MCF 10A (cell line): ENCODE measurements at regions not wholly inside any gene's neighbourhood (a gene's known extent, or its start where the extent isn't known, plus 50 kb on each side); places are given as distances from the start of the nearest gene placed in this dataset.

Source experiments
- BruUV-seq: library from RNA; stranded (reverse); fragments of 400-500 nt; replicated peaks from 2 replicates; lab custom pipeline; 2021; lab: Mats Ljungman, UMichigan
- CTCF ChIA-PET: fragments of 300-600 bp; sonication (Branson Sonifier 250); formaldehyde crosslinking; extraction: SDS; loops from one replicate; lab custom pipeline; 2021; ENCODE audit warnings: antibody characterized with exemption, inconsistent platforms; lab: Yijun Ruan, JAX
- POLR2A ChIA-PET: fragments of 300-600, 350-650 bp; sonication (Branson Sonifier 250); formaldehyde crosslinking; extraction: SDS; loops from one replicate; lab custom pipeline; 2020; ENCODE audit warnings: antibody characterized with exemption, inconsistent platforms; lab: Yijun Ruan, JAX
- DNase-seq: peaks from one replicate; pipeline ENCODE4 v3.0.0-alpha.2; 2018; ENCODE audit not compliant: unreplicated experiment
- H3K27ac Mint-ChIP-seq: one replicate; pipeline ENCODE4 v1.8.0; 2022; ENCODE audit warnings: mild to moderate bottlenecking, low read depth, mixed read lengths; ENCODE audit not compliant: unreplicated experiment
- H3K27me3 Mint-ChIP-seq: one replicate; pipeline ENCODE4 v1.8.0; 2022; ENCODE audit warnings: mixed read lengths; ENCODE audit not compliant: insufficient read depth, unreplicated experiment
- H3K36me3 Mint-ChIP-seq: one replicate; pipeline ENCODE4 v1.8.0; 2022; ENCODE audit warnings: mild to moderate bottlenecking, moderate library complexity, mixed read lengths; ENCODE audit not compliant: insufficient read depth, unreplicated experiment
- H3K4me1 Mint-ChIP-seq: one replicate; pipeline ENCODE4 v1.8.0; 2022; ENCODE audit warnings: mixed read lengths; ENCODE audit not compliant: insufficient read depth, unreplicated experiment
- H3K4me3 Mint-ChIP-seq: one replicate; pipeline ENCODE4 v1.8.0; 2022; ENCODE audit warnings: mild to moderate bottlenecking, moderate library complexity, mixed read lengths; ENCODE audit not compliant: unreplicated experiment
- H3K9me3 Mint-ChIP-seq: one replicate; pipeline ENCODE4 v1.8.0; 2022; ENCODE audit warnings: mixed read lengths; ENCODE audit not compliant: unreplicated experiment
- intact Hi-C: fragments of 100-400 bp; cut with micrococcal nuclease; formaldehyde crosslinking; loops from 2 replicates; pipeline ENCODE4 v1.14.1; 2022
- TF ChIP-seq, protein P1 (sequence below): fragments of 200-600 bp; IDR thresholded peaks from one replicate; pipeline ENCODE4 v1.8.0; 2022; ENCODE audit warnings: antibody characterized with exemption, mild to moderate bottlenecking; ENCODE audit not compliant: unreplicated experiment

DNA sequence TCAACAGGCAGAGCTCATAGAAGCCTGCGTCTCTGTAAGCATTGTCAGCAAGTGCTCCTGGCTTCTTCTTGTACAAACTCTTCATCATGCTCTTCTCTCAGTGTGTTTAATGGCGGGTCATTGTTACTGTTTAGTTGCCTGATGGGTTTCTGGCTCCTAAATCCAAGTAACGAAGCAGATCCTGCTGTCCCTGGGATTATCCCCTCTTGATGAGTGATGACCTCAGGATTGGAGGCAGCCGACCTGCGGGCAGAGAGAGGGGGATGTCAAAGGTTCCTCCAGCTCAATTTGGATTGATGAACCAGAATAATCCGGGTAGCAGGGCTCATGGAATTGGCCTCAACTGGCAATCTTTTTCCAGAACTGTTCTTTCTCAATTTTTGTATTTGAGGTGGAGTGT, 66.1 kb upstream of the BARHL2 start:
- TF ChIP-seq, protein P1, sequence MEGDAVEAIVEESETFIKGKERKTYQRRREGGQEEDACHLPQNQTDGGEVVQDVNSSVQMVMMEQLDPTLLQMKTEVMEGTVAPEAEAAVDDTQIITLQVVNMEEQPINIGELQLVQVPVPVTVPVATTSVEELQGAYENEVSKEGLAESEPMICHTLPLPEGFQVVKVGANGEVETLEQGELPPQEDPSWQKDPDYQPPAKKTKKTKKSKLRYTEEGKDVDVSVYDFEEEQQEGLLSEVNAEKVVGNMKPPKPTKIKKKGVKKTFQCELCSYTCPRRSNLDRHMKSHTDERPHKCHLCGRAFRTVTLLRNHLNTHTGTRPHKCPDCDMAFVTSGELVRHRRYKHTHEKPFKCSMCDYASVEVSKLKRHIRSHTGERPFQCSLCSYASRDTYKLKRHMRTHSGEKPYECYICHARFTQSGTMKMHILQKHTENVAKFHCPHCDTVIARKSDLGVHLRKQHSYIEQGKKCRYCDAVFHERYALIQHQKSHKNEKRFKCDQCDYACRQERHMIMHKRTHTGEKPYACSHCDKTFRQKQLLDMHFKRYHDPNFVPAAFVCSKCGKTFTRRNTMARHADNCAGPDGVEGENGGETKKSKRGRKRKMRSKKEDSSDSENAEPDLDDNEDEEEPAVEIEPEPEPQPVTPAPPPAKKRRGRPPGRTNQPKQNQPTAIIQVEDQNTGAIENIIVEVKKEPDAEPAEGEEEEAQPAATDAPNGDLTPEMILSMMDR = no peak
- ChIA-PET POLR2A (interaction anchor here (0.6 kb wide), 1 partner anchor 1822 kb away, joined by 3 read pairs; no protein-coding TSS in a partner anchor), CTCF (interaction anchor here (0.6 kb wide), 1 partner anchor 214 kb away, joined by 3 read pairs; no protein-coding TSS in a partner anchor)
- Mint-ChIP-seq H3K27me3 (no peaks in the 10 kb centered on the region), H3K36me3 (no peaks in the 10 kb centered on the region), H3K27ac (no peak overlapping the region), H3K9me3 (no peaks in the 10 kb centered on the region), H3K4me1 (no peaks in the 10 kb centered on the region), H3K4me3 (no peak overlapping the region)
- intact Hi-C loops = no loop called here
- DNase-seq = no peak
- BruUV-seq = no TSS peak

DNA sequence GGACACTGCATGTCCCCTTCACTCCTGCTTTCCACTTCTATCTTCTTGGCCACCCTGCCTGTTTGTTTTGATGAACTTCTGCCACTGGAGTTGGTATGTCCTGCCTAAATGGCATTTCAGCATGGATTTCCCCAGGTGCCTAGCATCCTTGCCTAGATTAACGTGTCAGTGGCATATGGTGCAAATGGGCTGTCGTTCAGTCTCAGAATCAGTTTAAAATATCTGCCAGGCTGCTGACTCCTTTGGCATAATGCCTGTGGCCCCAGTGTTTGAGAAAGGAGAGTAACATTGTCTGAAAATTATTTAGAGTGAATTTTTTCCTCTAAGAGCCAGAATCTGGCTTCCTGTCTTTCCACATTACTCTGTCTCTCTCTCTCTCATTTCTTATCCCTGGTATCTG, 64.9 kb upstream of the BARHL2 start:
- ChIA-PET CTCF (interaction anchor here (0.6 kb wide), 1 partner anchor 658 kb away, joined by 3 read pairs; no protein-coding TSS in a partner anchor), POLR2A (no interaction called here)
- no peak for DNase-seq
- no peak overlapping the region for H3K27ac Mint-ChIP-seq
- intact Hi-C loops = no loop called here
- BruUV-seq = no TSS peak
- H3K36me3 Mint-ChIP-seq = no peaks in the 10 kb centered on the region
- no peaks in the 10 kb centered on the region for H3K9me3 Mint-ChIP-seq
- TF ChIP-seq, protein P1 = no peak
- no peaks in the 10 kb centered on the region for H3K4me1 Mint-ChIP-seq
- no peaks in the 10 kb centered on the region for H3K27me3 Mint-ChIP-seq
- no peak overlapping the region for H3K4me3 Mint-ChIP-seq

DNA sequence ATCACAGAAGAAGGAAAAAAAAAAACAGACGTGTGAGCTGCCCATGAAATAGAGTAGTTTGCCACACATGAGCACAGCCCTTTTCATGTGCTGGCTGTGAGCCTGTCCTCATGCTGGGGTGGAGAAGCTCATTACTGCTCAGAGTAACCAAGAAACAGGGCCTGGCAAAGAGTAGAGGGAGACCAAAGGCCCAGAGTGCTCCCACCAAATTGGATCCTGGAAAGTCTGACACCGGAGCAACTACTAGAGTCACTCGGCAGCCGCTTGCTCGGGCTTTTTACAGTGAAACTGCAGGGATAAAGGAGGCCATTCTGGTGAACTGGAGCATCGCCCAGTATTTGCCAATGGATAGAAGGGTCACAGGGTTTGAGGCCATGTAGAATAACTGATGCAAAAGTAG, 64.4 kb upstream of the BARHL2 start:
- no peak for DNase-seq
- Mint-ChIP-seq H3K4me1 (no peaks in the 10 kb centered on the region), H3K27ac (no peak overlapping the region), H3K36me3 (no peaks in the 10 kb centered on the region), H3K9me3 (no peaks in the 10 kb centered on the region), H3K4me3 (no peak overlapping the region), H3K27me3 (no peaks in the 10 kb centered on the region)
- intact Hi-C loops = no loop called here
- TF ChIP-seq, protein P1 = no peak
- ChIA-PET CTCF (interaction anchor here (0.6 kb wide), 2 partner anchors 211 to 659 kb away, joined by 3 read pairs; no protein-coding TSS in a partner anchor), POLR2A (no interaction called here)
- no TSS peak for BruUV-seq

GRCh38 chr1:90780981-90781380, 63.9 kb upstream of the BARHL2 start:
- no peaks in the 10 kb centered on the region for H3K27me3 Mint-ChIP-seq
- no peaks in the 10 kb centered on the region for H3K9me3 Mint-ChIP-seq
- intact Hi-C loops = no loop called here
- no peaks in the 10 kb centered on the region for H3K36me3 Mint-ChIP-seq
- no peak for DNase-seq
- H3K27ac Mint-ChIP-seq = no peak overlapping the region
- H3K4me1 Mint-ChIP-seq = no peaks in the 10 kb centered on the region
- BruUV-seq = no TSS peak
- H3K4me3 Mint-ChIP-seq = no peak overlapping the region
- POLR2A ChIA-PET = no interaction called here
- CTCF ChIA-PET = interaction anchor here (0.6 kb wide), 2 partner anchors 79 to 211 kb away, joined by 3 to 5 read pairs; no protein-coding TSS in a partner anchor
- TF ChIP-seq, protein P1 = no peak
